ENCODE measurements at regions not wholly inside any gene's neighbourhood (a gene's known extent, or its start where the extent isn't known, plus 50 kb on each side); places are given as distances from the start of the nearest gene placed in this dataset.

DNA sequence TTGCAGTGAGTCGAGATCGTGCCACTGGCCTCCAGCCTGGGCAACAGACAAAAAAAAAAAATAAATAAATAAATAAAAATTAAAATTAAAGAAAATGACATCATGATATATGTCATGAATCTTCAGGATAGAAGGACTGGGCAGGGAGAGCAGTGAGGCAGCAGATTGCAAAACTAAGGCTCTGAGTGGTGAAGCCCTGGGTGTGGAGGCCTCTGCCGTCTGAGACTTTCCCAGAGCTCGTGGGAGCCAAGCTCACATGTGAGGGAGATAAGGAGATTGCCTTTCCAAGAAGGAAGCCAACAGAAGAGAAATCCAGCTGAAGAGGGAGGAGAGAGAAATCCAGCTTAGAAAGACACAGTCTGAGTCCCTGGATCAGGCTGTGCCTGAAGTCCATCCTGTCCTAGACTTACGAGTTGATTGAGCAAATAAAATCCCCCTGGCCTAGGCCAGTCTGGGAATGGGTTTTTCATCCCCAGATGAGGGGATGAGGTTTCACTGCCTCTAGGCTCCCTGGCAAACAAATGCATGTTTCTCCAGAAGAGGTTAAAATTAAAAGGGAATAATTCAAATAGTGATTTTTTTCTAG lies 142.0 kb upstream of the IGSF21 start:
- peaks cover 0 to 51% (median 0%) of the 10 kb centered on the region in 4 donors for H3K27me3 ChIP-seq
- no peak for DNase-seq (ENCODE audit: extremely low spot score)
- no peaks in the 10 kb centered on the region for H3K4me1 ChIP-seq
- WGBS = 68% methylated on average over 5 of the region's 5 CpGs
- intact Hi-C loops (cut with DNase I) = no loop called here
- H3K36me3 ChIP-seq = no peaks in the 10 kb centered on the region
- no peak for TF ChIP-seq POLR2AphosphoS5 (IDR thresholded peaks at IDR 0.05)
- TF ChIP-seq POLR2A (IDR thresholded peaks at IDR 0.05; ENCODE audit: low read depth) = no peak
- TF ChIP-seq, protein P1, sequence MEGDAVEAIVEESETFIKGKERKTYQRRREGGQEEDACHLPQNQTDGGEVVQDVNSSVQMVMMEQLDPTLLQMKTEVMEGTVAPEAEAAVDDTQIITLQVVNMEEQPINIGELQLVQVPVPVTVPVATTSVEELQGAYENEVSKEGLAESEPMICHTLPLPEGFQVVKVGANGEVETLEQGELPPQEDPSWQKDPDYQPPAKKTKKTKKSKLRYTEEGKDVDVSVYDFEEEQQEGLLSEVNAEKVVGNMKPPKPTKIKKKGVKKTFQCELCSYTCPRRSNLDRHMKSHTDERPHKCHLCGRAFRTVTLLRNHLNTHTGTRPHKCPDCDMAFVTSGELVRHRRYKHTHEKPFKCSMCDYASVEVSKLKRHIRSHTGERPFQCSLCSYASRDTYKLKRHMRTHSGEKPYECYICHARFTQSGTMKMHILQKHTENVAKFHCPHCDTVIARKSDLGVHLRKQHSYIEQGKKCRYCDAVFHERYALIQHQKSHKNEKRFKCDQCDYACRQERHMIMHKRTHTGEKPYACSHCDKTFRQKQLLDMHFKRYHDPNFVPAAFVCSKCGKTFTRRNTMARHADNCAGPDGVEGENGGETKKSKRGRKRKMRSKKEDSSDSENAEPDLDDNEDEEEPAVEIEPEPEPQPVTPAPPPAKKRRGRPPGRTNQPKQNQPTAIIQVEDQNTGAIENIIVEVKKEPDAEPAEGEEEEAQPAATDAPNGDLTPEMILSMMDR (IDR thresholded peaks at IDR 0.05) = no peak
- TF ChIP-seq EP300 (IDR thresholded peaks at IDR 0.05) = no peak
- H3K4me3 ChIP-seq = no peak overlapping the region
- H3K9me3 ChIP-seq = no peaks in the 10 kb centered on the region
- no peak overlapping the region for H3K27ac ChIP-seq (replicated peaks in 1 of 4)

DNA sequence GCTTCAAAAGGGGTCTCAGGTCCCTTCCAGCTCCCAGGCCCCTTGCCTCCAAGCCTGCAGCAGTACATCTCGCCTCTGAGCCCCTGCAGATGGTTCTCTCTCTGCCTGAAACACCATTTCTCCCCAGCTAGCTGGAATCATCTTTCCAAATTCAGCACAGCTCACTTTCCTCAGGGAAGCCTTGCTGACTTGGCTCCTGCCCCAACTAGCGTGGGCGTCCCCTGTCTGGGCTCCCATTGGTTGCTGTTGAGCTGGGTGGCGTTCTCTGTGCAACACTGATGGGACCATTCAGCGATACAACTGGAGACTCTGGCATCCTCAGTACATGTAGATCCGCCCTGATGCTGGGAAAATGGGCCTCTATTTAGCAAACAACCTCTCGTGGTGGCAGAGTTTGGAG lies 141.3 kb upstream of the IGSF21 start:
- no peak for DNase-seq (ENCODE audit: extremely low spot score)
- peaks cover 0 to 48% (median 0%) of the 10 kb centered on the region in 4 donors for H3K27me3 ChIP-seq
- no peaks in the 10 kb centered on the region for H3K36me3 ChIP-seq
- intact Hi-C loops (cut with DNase I) = no loop called here
- H3K4me3 ChIP-seq = no peak overlapping the region
- TF ChIP-seq EP300 (IDR thresholded peaks at IDR 0.05) (no peak), POLR2A (IDR thresholded peaks at IDR 0.05; ENCODE audit: low read depth) (no peak), POLR2AphosphoS5 (IDR thresholded peaks at IDR 0.05) (no peak)
- TF ChIP-seq, protein P1 (IDR thresholded peaks at IDR 0.05) = no peak
- 40% methylated on average over 7 of the region's 7 CpGs for WGBS
- H3K4me1 ChIP-seq = no peaks in the 10 kb centered on the region
- H3K27ac ChIP-seq (replicated peaks in 1 of 4) = no peak overlapping the region
- no peaks in the 10 kb centered on the region for H3K9me3 ChIP-seq

DNA sequence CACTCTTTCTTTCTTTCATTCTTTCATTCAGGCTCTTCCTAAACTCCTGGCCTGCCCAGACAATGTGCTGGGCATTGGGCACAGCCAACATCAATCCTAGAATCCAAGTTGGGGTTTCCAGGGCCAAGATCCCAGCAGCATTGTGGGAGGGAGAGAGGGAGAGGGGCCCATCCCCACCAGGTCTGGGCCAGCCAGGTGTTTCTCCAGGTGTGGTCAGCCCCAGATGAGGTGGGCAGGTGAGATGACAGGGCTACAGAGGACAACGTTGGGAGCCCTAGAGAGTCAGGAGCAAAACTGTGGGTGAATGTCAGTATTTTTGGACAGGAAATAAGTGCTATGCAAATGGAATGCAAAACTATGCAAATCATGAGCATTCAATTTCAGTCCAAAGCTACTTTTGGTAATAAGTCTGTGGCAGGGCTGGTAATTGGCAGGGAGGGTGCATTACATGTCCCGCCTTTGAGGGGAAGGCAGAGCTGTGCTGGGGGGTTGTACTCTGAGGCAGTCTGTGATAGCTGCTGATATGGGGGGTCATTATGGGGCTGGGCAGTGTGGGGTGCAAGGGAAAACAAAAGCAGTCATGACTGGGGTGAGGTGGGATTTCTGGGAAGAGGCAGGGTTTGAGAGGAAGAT lies 139.9 kb upstream of the IGSF21 start:
- no peak overlapping the region for H3K4me3 ChIP-seq
- no peaks in the 10 kb centered on the region for H3K36me3 ChIP-seq
- H3K27ac ChIP-seq (replicated peaks in 1 of 4) = no peak overlapping the region
- no peak for DNase-seq (ENCODE audit: extremely low spot score)
- 62% methylated on average over 2 of the region's 2 CpGs for WGBS
- peaks cover 0 to 36% (median 0%) of the 10 kb centered on the region in 4 donors for H3K27me3 ChIP-seq
- H3K9me3 ChIP-seq = no peaks in the 10 kb centered on the region
- TF ChIP-seq POLR2A (IDR thresholded peaks at IDR 0.05; ENCODE audit: low read depth) = no peak
- no peak for TF ChIP-seq POLR2AphosphoS5 (IDR thresholded peaks at IDR 0.05)
- no peak for TF ChIP-seq EP300 (IDR thresholded peaks at IDR 0.05)
- TF ChIP-seq, protein P1 (IDR thresholded peaks at IDR 0.05) = no peak
- no peaks in the 10 kb centered on the region for H3K4me1 ChIP-seq
- intact Hi-C loops (cut with DNase I) = no loop called here

DNA sequence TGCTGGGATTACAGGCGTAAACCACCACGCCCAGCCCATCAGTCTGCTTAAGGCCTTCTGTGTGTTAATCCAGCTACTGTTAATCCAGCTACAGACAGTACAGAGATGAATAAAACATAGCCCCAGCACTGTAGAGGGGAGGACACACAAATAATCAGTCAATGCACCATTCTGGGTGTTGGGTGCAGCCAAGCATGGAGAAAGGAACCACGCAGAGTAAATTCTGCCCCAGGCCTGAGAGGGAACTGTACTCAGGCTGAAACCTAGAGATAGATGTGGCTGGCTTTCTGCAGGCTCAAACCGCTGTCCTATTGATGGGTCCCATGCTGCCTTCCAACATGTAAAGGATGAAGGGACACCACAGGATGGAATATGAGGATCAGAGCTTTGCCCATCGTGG lies 136.8 kb upstream of the IGSF21 start:
- 85% methylated on average over 5 of the region's 5 CpGs for WGBS
- no peak overlapping the region for H3K27ac ChIP-seq (replicated peaks in 1 of 4)
- no peaks in the 10 kb centered on the region for H3K36me3 ChIP-seq
- H3K4me1 ChIP-seq = no peaks in the 10 kb centered on the region
- no peaks in the 10 kb centered on the region for H3K9me3 ChIP-seq
- TF ChIP-seq POLR2AphosphoS5 (IDR thresholded peaks at IDR 0.05) (no peak), EP300 (IDR thresholded peaks at IDR 0.05) (no peak), POLR2A (IDR thresholded peaks at IDR 0.05; ENCODE audit: low read depth) (no peak)
- TF ChIP-seq, protein P1 (IDR thresholded peaks at IDR 0.05) = no peak
- DNase-seq (ENCODE audit: extremely low spot score) = no peak
- no peak overlapping the region for H3K4me3 ChIP-seq
- peaks cover 0 to 54% (median 0%) of the 10 kb centered on the region in 4 donors for H3K27me3 ChIP-seq
- intact Hi-C loops (cut with DNase I) = no loop called here
